ENCODE measurements at regions not wholly inside any gene's neighbourhood (a gene's known extent, or its start where the extent isn't known, plus 50 kb on each side); places are given as distances from the start of the nearest gene placed in this dataset.
"Not testable (repeated sequence)": the region's sequence is repeated elsewhere in the genome, so short reads cannot be mapped to it uniquely, and the experiment has no call there.

- no peak overlapping the region for H3K4me3 ChIP-seq (ENCODE audit: low read depth, low read length)
- no peak overlapping the region for H3K27ac ChIP-seq (ENCODE audit: low read depth)
- H3K4me1 ChIP-seq (ENCODE audit: insufficient read depth), result no peaks in the 10 kb centered on the region
- WGBS, result 76% methylated on average over 3 of the region's 3 CpGs
- no peaks in the 10 kb centered on the region for H3K36me3 ChIP-seq (ENCODE audit: insufficient read depth)
- DNase-seq (ENCODE audit: extremely low spot score), result no peak
Measured at GRCh38 chr13:87961546-87961945, 290.4 kb downstream of the SLITRK5 start.

DNA sequence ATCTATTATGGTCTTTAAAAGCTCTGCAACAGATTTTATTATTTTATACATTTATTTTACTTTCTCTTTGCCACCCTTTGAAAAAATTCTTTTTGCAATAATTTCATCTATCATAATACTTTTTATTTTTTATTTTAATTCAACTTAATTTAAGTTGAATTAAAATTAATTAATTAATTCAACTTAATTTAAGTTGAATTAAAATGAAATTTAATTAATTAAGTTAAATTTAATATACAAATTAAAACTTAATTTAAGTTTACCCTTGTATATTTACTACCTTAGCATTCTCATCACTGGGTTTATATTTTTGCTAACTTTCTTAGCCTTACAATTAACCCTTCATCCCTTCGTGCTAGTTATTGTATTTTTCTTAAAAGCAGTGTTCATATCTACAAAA lies 301.4 kb downstream of the SLITRK5 start:
- no peak overlapping the region for H3K4me3 ChIP-seq (ENCODE audit: low read depth, low read length)
- no peaks in the 10 kb centered on the region for H3K36me3 ChIP-seq (ENCODE audit: insufficient read depth)
- H3K4me1 ChIP-seq (ENCODE audit: insufficient read depth), result no peaks in the 10 kb centered on the region
- DNase-seq (ENCODE audit: extremely low spot score), result no peak
- H3K27ac ChIP-seq (ENCODE audit: low read depth), result no peak overlapping the region
- 63% methylated on average over 1 of the region's 1 CpG for whole genome bisulfite sequencing

DNA sequence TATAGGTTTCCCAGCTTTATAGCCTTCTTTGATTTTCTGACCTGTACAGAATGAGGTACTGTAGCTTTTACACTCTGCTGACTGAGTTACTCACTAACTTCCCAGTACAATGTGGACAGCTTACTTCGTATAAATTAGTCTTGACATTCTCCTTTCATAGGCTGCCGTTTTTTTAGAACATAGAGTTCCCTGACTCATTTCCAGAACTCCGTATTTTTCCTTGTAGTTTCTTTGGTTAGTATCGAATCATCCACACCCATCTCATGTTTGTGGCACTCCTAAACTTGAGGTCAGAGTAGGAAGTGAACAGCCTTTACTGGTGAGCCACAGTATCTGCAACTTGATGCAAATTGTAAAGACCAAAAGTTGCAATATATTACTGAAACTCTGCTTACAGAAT lies 303.9 kb downstream of the SLITRK5 start:
- no peak overlapping the region for H3K27ac ChIP-seq (ENCODE audit: low read depth)
- H3K4me1 ChIP-seq (ENCODE audit: insufficient read depth), result no peaks in the 10 kb centered on the region
- WGBS, result 77% methylated on average over 4 of the region's 4 CpGs
- DNase-seq (ENCODE audit: extremely low spot score), result no peak
- H3K4me3 ChIP-seq (ENCODE audit: low read depth, low read length), result no peak overlapping the region
- H3K36me3 ChIP-seq (ENCODE audit: insufficient read depth), result no peaks in the 10 kb centered on the region

DNA sequence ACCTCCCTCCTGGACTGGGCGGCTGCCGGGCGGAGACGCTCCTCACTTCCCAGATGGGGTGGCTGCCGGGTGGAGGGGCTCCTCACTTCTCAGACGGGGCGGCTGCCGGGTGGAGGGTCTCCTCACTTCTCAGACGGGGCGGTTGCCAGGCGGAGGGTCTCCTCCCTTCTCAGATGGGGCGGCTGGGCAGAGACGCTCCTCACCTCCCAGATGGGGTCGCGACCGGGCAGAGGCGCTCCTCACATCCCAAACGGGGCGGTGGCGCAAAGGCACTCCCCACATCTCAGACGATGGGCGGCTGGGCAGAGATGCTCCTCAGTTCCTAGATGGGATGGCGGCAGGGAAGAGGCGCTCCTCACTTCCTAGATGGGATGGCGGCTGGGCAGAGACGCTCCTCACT lies 305.5 kb downstream of the SLITRK5 start:
- DNase-seq (ENCODE audit: extremely low spot score); H3K27ac ChIP-seq (ENCODE audit: low read depth); H3K4me3 ChIP-seq (ENCODE audit: low read depth, low read length); H3K4me1 ChIP-seq (ENCODE audit: insufficient read depth); H3K36me3 ChIP-seq (ENCODE audit: insufficient read depth): not testable (repeated sequence)
- 98% methylated on average over 26 of the region's 26 CpGs for WGBS

DNA sequence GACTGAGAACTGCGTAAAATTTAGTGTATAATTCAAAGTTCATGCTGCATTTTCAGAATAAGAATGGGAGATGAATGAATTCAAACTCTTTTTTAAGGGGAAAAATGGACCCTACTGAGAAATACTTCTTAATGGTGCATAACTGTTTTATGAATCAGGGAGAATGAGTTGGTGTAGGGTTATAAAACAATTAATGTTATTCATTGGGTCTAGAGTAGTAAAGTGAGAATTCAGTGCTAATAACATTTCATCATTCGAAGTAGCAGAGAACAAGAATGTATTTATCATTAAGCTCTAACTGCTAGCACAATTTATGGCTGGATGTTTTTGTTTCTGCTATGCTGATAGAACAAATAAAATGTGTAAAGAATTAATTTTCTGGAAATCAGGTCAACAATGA lies 310.2 kb downstream of the SLITRK5 start:
- WGBS, result 82% methylated on average over 2 of the region's 2 CpGs
- H3K36me3 ChIP-seq (ENCODE audit: insufficient read depth), result no peaks in the 10 kb centered on the region
- H3K27ac ChIP-seq (ENCODE audit: low read depth), result no peak overlapping the region
- H3K4me3 ChIP-seq (ENCODE audit: low read depth, low read length), result no peak overlapping the region
- DNase-seq (ENCODE audit: extremely low spot score), result no peak
- no peaks in the 10 kb centered on the region for H3K4me1 ChIP-seq (ENCODE audit: insufficient read depth)

GRCh38 chr13:87982400-87982799 lies 311.2 kb downstream of the SLITRK5 start:
- Histone ChIP-seq H3K4me3 (ENCODE audit: low read depth, low read length) (no peak overlapping the region), H3K27ac (ENCODE audit: low read depth) (no peak overlapping the region), H3K36me3 (ENCODE audit: insufficient read depth) (no peaks in the 10 kb centered on the region), H3K4me1 (ENCODE audit: insufficient read depth) (no peaks in the 10 kb centered on the region)
- DNase-seq (ENCODE audit: extremely low spot score), result no peak

DNA sequence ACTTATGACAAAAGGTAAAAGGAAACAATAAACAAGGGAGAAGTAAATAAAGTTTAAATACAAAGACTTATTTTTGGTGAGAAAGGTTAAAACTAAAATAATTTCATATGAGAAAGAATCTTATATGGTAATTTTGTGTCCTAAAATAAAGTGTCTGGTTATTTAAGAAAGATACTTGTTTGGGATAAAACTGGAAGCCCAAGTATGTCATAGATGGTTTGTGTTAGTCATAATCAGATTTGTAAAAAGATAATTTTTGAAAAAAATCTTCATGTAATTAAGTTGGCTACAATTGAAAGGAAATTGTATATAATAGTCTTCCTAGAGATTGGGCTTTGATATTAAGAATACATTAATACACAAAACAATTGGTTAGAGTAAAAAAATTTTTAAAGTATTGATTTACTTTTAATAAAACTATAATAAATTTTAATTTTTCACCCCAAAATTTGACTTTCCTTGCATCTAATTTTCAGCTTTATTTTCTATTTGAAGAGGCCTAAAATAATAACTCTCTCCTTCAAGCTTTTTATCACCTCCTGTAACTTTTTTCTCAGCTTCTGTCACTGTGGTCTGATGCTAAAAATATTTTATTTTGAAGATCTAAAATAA lies 315.6 kb downstream of the SLITRK5 start:
- no peak for DNase-seq (ENCODE audit: extremely low spot score)
- no peak overlapping the region for H3K4me3 ChIP-seq (ENCODE audit: low read depth, low read length)
- H3K36me3 ChIP-seq (ENCODE audit: insufficient read depth), result no peaks in the 10 kb centered on the region
- no peak overlapping the region for H3K27ac ChIP-seq (ENCODE audit: low read depth)
- no peaks in the 10 kb centered on the region for H3K4me1 ChIP-seq (ENCODE audit: insufficient read depth)

DNA sequence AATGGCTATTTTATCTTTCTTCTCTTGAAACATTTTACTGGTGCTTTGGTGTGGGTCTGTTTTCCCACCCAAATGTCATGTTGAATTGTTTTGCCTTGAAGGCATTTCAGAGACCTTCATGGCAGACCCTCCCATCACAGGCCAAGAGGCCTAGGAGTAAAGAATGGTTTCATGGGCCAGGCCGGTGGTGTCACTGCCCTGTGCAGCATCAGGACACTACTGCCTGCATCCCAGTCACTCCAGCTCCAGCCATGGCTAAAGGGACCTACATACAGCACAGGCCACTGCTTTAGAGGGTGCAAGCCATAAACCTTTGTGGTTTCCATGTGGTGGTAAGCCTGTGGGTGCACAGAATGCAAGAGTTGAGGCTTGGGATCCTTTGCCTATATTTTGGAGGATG lies 326.9 kb downstream of the SLITRK5 start:
- Histone ChIP-seq H3K27ac (ENCODE audit: low read depth) (no peak overlapping the region), H3K4me3 (ENCODE audit: low read depth, low read length) (no peak overlapping the region), H3K36me3 (ENCODE audit: insufficient read depth) (no peaks in the 10 kb centered on the region), H3K4me1 (ENCODE audit: insufficient read depth) (no peaks in the 10 kb centered on the region)
- no peak for DNase-seq (ENCODE audit: extremely low spot score)
- WGBS, result 91% methylated on average over 1 of the region's 1 CpG

DNA sequence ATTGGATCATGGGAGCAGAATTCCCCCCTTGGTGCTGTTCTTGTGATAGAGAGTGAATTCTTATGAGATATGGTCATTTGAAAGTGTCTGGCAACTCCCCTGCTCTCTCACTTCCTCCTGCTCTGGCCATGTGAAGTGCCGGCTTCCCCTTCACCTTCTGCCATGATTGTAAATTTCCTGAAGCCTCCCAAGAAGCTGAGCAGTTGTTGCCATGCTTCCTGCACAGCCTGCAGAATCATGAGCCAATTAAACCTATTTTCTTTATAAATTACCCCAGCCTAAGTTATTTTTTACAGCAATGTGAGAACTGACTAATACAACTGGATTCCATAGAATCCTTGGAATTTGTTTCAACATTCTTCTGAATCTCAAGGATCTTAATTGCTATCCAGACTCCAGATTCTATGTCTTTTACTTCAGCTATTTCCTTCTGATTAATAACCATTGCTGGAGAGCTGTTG lies 328.1 kb downstream of the SLITRK5 start:
- Histone ChIP-seq H3K27ac (ENCODE audit: low read depth) (no peak overlapping the region), H3K4me1 (ENCODE audit: insufficient read depth) (no peaks in the 10 kb centered on the region), H3K4me3 (ENCODE audit: low read depth, low read length) (no peak overlapping the region), H3K36me3 (ENCODE audit: insufficient read depth) (no peaks in the 10 kb centered on the region)
- DNase-seq (ENCODE audit: extremely low spot score), result no peak
- 53% methylated on average over 1 of the region's 1 CpG for WGBS

DNA sequence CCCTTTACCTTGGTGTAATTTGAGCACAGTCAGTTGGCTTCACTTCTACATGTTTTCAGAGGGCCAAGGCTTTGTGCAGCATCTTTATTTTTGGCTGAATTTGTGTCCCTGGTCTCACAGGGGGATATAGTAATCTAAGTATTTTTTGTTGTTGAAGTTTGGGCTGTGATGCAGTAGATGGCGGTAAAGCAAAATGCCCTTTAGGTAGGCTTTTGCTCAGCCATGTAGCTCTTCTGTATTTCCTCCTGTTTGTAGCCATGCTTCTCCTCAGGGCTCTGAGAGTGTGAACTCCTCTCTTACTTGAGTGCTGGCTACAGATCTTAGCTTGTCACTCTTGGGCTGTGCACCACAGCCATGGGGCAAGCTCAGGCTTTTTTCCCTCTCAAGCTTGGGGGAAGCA lies 328.6 kb downstream of the SLITRK5 start:
- Histone ChIP-seq H3K27ac (ENCODE audit: low read depth) (no peak overlapping the region), H3K4me1 (ENCODE audit: insufficient read depth) (no peaks in the 10 kb centered on the region), H3K4me3 (ENCODE audit: low read depth, low read length) (no peak overlapping the region), H3K36me3 (ENCODE audit: insufficient read depth) (no peaks in the 10 kb centered on the region)
- WGBS, result 98% methylated on average over 1 of the region's 1 CpG
- no peak for DNase-seq (ENCODE audit: extremely low spot score)

GRCh38 chr13:88000239-88000638 lies 329.1 kb downstream of the SLITRK5 start:
- Histone ChIP-seq H3K36me3 (ENCODE audit: insufficient read depth) (no peaks in the 10 kb centered on the region), H3K4me3 (ENCODE audit: low read depth, low read length) (no peak overlapping the region), H3K27ac (ENCODE audit: low read depth) (no peak overlapping the region), H3K4me1 (ENCODE audit: insufficient read depth) (no peaks in the 10 kb centered on the region)
- DNase-seq (ENCODE audit: extremely low spot score), result no peak
- 87% methylated on average over 3 of the region's 3 CpGs for WGBS

- WGBS, result 91% methylated on average over 2 of the region's 2 CpGs
- Histone ChIP-seq H3K27ac (ENCODE audit: low read depth) (no peak overlapping the region), H3K36me3 (ENCODE audit: insufficient read depth) (no peaks in the 10 kb centered on the region), H3K4me1 (ENCODE audit: insufficient read depth) (no peaks in the 10 kb centered on the region), H3K4me3 (ENCODE audit: low read depth, low read length) (no peak overlapping the region)
- DNase-seq (ENCODE audit: extremely low spot score), result no peak
Measured at GRCh38 chr13:88000787-88001186, 329.6 kb downstream of the SLITRK5 start.

DNA sequence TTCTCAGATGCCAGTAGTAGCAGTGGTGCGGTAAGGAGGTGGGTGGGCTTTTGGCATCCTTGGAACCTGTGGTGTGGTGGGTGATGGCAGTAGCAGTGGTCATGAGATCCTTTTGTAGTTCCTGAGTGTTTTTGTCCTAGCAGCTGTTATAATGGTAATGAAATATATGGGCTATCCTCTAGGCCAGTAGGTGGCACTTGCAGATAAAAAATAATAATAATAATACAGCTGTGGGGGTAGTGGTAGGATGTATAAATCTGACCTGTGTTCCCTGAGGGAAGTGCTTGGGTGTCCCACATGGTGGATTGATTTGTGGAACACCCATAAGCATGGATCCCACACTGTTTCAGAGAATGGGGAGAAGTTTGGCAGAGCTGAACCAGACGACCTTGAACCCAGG lies 334.0 kb downstream of the SLITRK5 start:
- Histone ChIP-seq H3K36me3 (ENCODE audit: insufficient read depth) (no peaks in the 10 kb centered on the region), H3K4me1 (ENCODE audit: insufficient read depth) (no peaks in the 10 kb centered on the region), H3K27ac (ENCODE audit: low read depth) (no peak overlapping the region), H3K4me3 (ENCODE audit: low read depth, low read length) (no peak overlapping the region)
- WGBS, result 88% methylated on average over 2 of the region's 2 CpGs
- no peak for DNase-seq (ENCODE audit: extremely low spot score)

GRCh38 chr13:88014527-88014926 lies 343.4 kb downstream of the SLITRK5 start:
- no peak overlapping the region for H3K4me3 ChIP-seq (ENCODE audit: low read depth, low read length)
- WGBS, result 70% methylated on average over 2 of the region's 2 CpGs
- H3K4me1 ChIP-seq (ENCODE audit: insufficient read depth), result no peaks in the 10 kb centered on the region
- H3K36me3 ChIP-seq (ENCODE audit: insufficient read depth), result no peaks in the 10 kb centered on the region
- no peak overlapping the region for H3K27ac ChIP-seq (ENCODE audit: low read depth)
- no peak for DNase-seq (ENCODE audit: extremely low spot score)

All from urinary bladder (tissue), 3 donors.